K562 (cell line): ENCODE measurements at regions not wholly inside any gene's neighbourhood (a gene's known extent, or its start where the extent isn't known, plus 50 kb on each side); places are given as distances from the start of the nearest gene placed in this dataset.

Experiments used
- ATAC-seq: fragments of 200-7000 bp; cut with Tn5 transposase; 3 replicates; pipeline ENCODE4 v1.9.1; 2020; ENCODE audit warnings: moderate library complexity
- BruUV-seq: library from RNA; stranded (reverse); fragments of 400-500 nt; replicated peaks from 2 replicates; lab custom pipeline; 2021; lab: Mats Ljungman, UMichigan
- CTCF ChIA-PET: fragments of 300-600 bp; formaldehyde crosslinking; extraction: SDS; loops from one replicate; lab custom pipeline; 2021; ENCODE audit warnings: low intra/inter-chr PET ratio; lab: Yijun Ruan, JAX
- POLR2A ChIA-PET: fragments of 300-600, 350-650 bp; sonication (Branson Sonifier 250); formaldehyde crosslinking; extraction: SDS; loops from one replicate; lab custom pipeline; 2021; ENCODE audit warnings: antibody characterized with exemption, inconsistent platforms; lab: Yijun Ruan, JAX
- DNase-seq, 4 experiments: peaks; one replicate each; pipeline versions ENCODE4 v3.0.0 to v3.0.0-alpha.2; 2011 to 2018; ENCODE audit warnings: low spot score in 3 of 4, mixed read lengths in 3 of 4; ENCODE audit errors: extremely low read depth in 1 of 4
- FAIRE-seq: peaks from 2 replicates; lab custom pipeline; 2011; peaks lifted over from hg19 to GRCh38; lab: Jason Lieb, UNC
- H2AFZ ChIP-seq: 2 replicates; pipeline ENCODE4 v1.6.0; 2011; ENCODE audit warnings: low read depth, low read length, control low read depth, inconsistent platforms
- H3K27ac ChIP-seq: fragments of 200-600 bp; 3 replicates; pipeline ENCODE4 v1.8.0; 2011; ENCODE audit warnings: low read depth, mild to moderate bottlenecking, control low read depth, inconsistent platforms, low read length, moderate library complexity, mixed read lengths; ENCODE audit errors: extremely low read depth
- H3K27me3 ChIP-seq, 2 experiments: fragments of 300-600 bp in 1 of 2; 2 replicates in 1 of 2; 3 replicates in 1 of 2; pipeline versions ENCODE4 v1.6.0 to v1.8.0; 2011; ENCODE audit warnings: inconsistent platforms in 2 of 2, low read length in 2 of 2, mild to moderate bottlenecking in 1 of 2, mixed read lengths in 1 of 2, moderate library complexity in 1 of 2; ENCODE audit not compliant: control insufficient read depth in 2 of 2, insufficient read depth in 2 of 2
- H3K36me3 ChIP-seq: fragments of 300-600 bp; 3 replicates; pipeline ENCODE4 v1.8.0; 2011; ENCODE audit warnings: mild to moderate bottlenecking, low read length, inconsistent platforms; ENCODE audit not compliant: control insufficient read depth, insufficient read depth
- H3K4me1 ChIP-seq, 2 experiments: fragments of 200-600 bp in 1 of 2; replicated peaks in 1 of 2; 2 replicates in 1 of 2; 3 replicates in 1 of 2; pipeline versions ENCODE4 v1.5.1 to v1.8.0; 2011; ENCODE audit warnings: inconsistent platforms in 2 of 2, low read length in 2 of 2, mild to moderate bottlenecking in 1 of 2, mixed read lengths in 1 of 2, moderate library complexity in 1 of 2; ENCODE audit not compliant: control insufficient read depth in 2 of 2, insufficient read depth in 2 of 2
- H3K4me2 ChIP-seq: 2 replicates; pipeline ENCODE4 v1.6.1; 2011; ENCODE audit warnings: low read length, control low read depth, inconsistent platforms, mixed read lengths; ENCODE audit not compliant: insufficient read depth
- H3K4me3 ChIP-seq: fragments of 200-600 bp; sonication (generic), shearing (Covaris generic); 2 replicates; pipeline ENCODE4 v1.5.1; 2016; ENCODE audit warnings: control low read depth, inconsistent platforms
- H3K79me2 ChIP-seq: fragments of 200-600 bp; 3 replicates; pipeline ENCODE4 v1.8.0; 2011; ENCODE audit warnings: low read length, inconsistent platforms; ENCODE audit not compliant: control insufficient read depth, insufficient read depth
- H3K9ac ChIP-seq, 2 experiments: 2 replicates each; pipeline versions ENCODE4 v1.6.0 to v1.6.1; 2011; ENCODE audit warnings: low read depth in 2 of 2, low read length in 2 of 2, control low read depth in 1 of 2, inconsistent platforms in 1 of 2, mild to moderate bottlenecking in 1 of 2, mixed read lengths in 1 of 2; ENCODE audit not compliant: insufficient read depth in 1 of 2
- H3K9me1 ChIP-seq: one replicate; pipeline ENCODE4 v1.6.0; 2011; ENCODE audit warnings: inconsistent platforms, mild to moderate bottlenecking, low read length, moderate library complexity; ENCODE audit not compliant: control insufficient read depth, insufficient read depth
- H3K9me3 ChIP-seq: replicated peaks from 2 replicates; pipeline ENCODE4 v1.5.1; 2011; ENCODE audit warnings: low read depth, low read length, inconsistent platforms; ENCODE audit not compliant: control insufficient read depth, insufficient read depth
- H4K20me1 ChIP-seq: replicated peaks from 2 replicates; pipeline ENCODE4 v1.6.1; 2011; ENCODE audit warnings: low read length, inconsistent platforms, mixed read lengths; ENCODE audit not compliant: control insufficient read depth, insufficient read depth
- ARNT ChIP-seq, 2 experiments: fragments of 450-650 bp; IDR thresholded peaks; 2 replicates each; pipeline ENCODE4 v1.6.1; 2016; ENCODE audit warnings: mild to moderate bottlenecking in 1 of 2
- DMBX1 ChIP-seq: fragments of 250-450 bp; sonication (Bioruptor Pico); IDR thresholded peaks from 2 replicates; pipeline ENCODE4 v1.8.0; 2022; ENCODE audit warnings: inconsistent platforms, mild to moderate bottlenecking, moderate library complexity, borderline replicate concordance
- ELF4 ChIP-seq: fragments of 450-650 bp; formaldehyde crosslinking; IDR thresholded peaks from 2 replicates; pipeline ENCODE4 v1.4.0; 2022; ENCODE audit warnings: missing genetic modification characterization
- FOSL1 ChIP-seq: fragments of 200-800 bp; sonication (Bioruptor generic); conservative IDR thresholded peaks from 2 replicates; pipeline ENCODE4 v1.6.1; 2016; ENCODE audit warnings: missing genetic modification characterization, missing compliant biosample characterization
- HDAC1 ChIP-seq, 2 experiments: fragments of 450-650 bp; IDR thresholded peaks; 2 replicates each; pipeline ENCODE4 v1.6.1; 2016 to 2017; ENCODE audit warnings: inconsistent platforms in 1 of 2, mild to moderate bottlenecking in 1 of 2, moderate library complexity in 1 of 2
- MAFF ChIP-seq: IDR thresholded peaks from 2 replicates; pipeline ENCODE4 v1.6.1; 2012; ENCODE audit warnings: low read length, improper control_type of control experiment
- MTA3 ChIP-seq: fragments of 450-650 bp; formaldehyde crosslinking; IDR thresholded peaks from 2 replicates; pipeline ENCODE4 v1.6.1; 2017; ENCODE audit warnings: mild to moderate bottlenecking, borderline replicate concordance
- NFIX ChIP-seq: fragments of 250-450 bp; sonication (Bioruptor Pico); IDR thresholded peaks from 2 replicates; pipeline ENCODE4 v1.4.0; 2020; ENCODE audit warnings: low read depth, mild to moderate bottlenecking, moderate library complexity
- PHTF2 ChIP-seq: fragments of 250-450 bp; sonication (Bioruptor Pico); IDR thresholded peaks from 2 replicates; pipeline ENCODE4 v1.5.0; 2021; ENCODE audit warnings: mild to moderate bottlenecking
- RB1 ChIP-seq: fragments of 450-650 bp; IDR thresholded peaks from 2 replicates; pipeline ENCODE4 v1.6.1; 2017; ENCODE audit warnings: low read depth, mild to moderate bottlenecking
- ZNF347 ChIP-seq: fragments of 450-650 bp; formaldehyde crosslinking; IDR thresholded peaks from 2 replicates; pipeline ENCODE4 v1.4.0; 2020; ENCODE audit warnings: low read depth, mild to moderate bottlenecking, moderate library complexity
- WGBS: fragments of 100-300 bp; shearing (Covaris generic); methylation state at CpG from one replicate; pipeline ENCODE4 v1.1.6; 2016; ENCODE audit warnings: low coverage, mixed read lengths; ENCODE audit not compliant: insufficient coverage; ENCODE audit errors: missing lambda C conversion rate; 5-methylcytosine and 5-hydroxymethylcytosine counted together
- in situ Hi-C: fragments of 300-500 bp; cut with MboI; formaldehyde crosslinking; loops from 4 replicates; pipeline ENCODE4 v1.15.0; 2018; ENCODE audit warnings: inconsistent platforms, mixed read lengths
- intact Hi-C: fragments of 100-400 bp; cut with micrococcal nuclease; formaldehyde crosslinking; loops from 2 replicates; pipeline ENCODE4 v1.14.2; 2022
- TF ChIP-seq, protein P1 (sequence below), 3 experiments: fragments of 200-800 bp in 1 of 3; sonication (Bioruptor generic) in 1 of 3; sonication (generic) in 1 of 3; formaldehyde crosslinking in 1 of 3; IDR thresholded peaks; 2 replicates each; pipeline versions ENCODE4 v1.6.1 to v1.8.0; 2016 to 2022; ENCODE audit warnings: mild to moderate bottlenecking in 2 of 3, missing compliant biosample characterization in 2 of 3, missing genetic modification characterization in 2 of 3, missing genetic modification reagents in 1 of 3
- TF ChIP-seq, protein P2 (sequence below): sonication (generic); formaldehyde crosslinking; IDR thresholded peaks from 2 replicates; pipeline ENCODE4 v1.8.1; 2022; ENCODE audit warnings: missing genetic modification reagents

DNA sequence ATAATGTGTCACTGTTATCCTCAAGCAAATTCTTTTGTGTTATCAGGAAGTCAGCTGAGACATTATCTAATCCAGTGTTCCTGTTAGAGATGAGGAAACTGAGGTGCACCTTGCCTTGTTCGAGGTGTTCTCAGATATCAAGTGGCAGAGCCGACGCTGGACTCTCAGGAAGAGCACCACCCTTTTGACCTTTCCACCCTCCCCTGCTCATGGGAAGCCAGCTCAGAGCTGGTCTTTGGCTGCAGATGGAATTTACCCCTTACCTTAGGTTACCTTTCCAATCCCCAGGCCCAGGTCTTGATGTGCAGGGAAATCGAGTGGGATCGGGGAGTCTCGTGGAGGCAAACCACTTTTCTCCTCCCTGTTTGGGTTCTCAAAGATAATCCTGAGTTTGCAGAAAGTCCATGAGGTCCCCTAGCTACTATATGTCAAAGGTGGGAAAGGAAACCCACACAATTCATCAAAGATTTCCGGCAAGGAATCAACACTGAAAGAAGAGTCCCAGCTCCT lies 62.9 kb upstream of the PIM1 start (continued):
- peak; percentile 85; the same call in 1 of the 2 replicates for TF ChIP-seq DMBX1 (CRISPR knock-in tag)
- TF ChIP-seq, protein P1, sequence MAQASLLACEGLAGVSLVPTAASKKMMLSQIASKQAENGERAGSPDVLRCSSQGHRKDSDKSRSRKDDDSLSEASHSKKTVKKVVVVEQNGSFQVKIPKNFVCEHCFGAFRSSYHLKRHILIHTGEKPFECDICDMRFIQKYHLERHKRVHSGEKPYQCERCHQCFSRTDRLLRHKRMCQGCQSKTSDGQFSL (CRISPR knock-in tag; IDR thresholded peaks at IDR 0.05), result no peak
- TF ChIP-seq, protein P1 (tag; IDR thresholded peaks at IDR 0.05), result no peak
- TF ChIP-seq HDAC1 (IDR thresholded peaks at IDR 0.05), result no peak

DNA sequence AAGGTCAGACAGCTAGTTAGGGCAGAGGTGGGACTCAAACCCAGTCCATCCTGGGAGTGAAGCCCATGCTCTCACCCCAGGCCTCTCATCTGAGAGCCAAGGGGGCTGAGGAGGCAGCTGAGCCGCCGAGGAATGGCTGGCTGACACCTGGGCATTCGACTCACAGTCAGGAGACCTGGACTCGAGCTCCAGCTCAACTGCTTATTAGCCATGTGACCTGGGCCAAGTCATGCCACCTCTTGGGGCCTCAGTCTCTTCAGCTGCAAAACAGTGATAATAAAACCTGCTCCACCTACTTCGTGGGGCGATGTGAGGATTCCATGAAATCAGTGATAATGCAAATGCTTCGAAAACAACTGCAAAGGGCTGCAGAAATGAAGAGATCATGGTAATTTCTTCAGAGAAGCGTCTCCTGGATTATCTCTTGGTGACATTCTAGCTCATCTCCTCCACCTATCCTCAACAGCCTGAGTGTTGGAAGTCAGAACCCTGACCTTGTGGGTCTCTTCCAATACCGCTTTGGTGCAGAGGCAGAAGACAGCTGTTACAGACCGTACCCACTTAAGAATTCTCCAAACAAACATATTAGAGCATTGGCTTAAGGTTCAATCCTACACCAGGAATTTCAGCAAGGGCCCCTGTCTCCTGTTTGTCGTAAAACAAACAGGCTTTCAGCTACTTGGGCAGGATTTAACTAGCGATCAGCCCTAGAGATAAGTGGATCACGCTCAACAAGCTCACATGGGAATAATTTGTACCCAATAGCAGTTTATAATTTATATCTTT lies 60.0 kb upstream of the PIM1 start:
- H3K79me2 ChIP-seq, result no peaks in the 10 kb centered on the region
- no peak overlapping the region for H3K4me3 ChIP-seq
- no TSS peak for BruUV-seq
- CTCF ChIA-PET, result interaction anchor here (0.6 kb wide), 1 partner anchor 22 kb away, joined by 3 read pairs; no protein-coding TSS in a partner anchor
- peak overlapping the region; percentile 51 to 83 for H3K9ac ChIP-seq
- H3K9me3 ChIP-seq, result no peaks in the 10 kb centered on the region
- intact Hi-C loops, result loop anchor here (2.0 kb wide), 1 partner anchor 59 kb away; no protein-coding TSS in a partner anchor
- H3K4me2 ChIP-seq, result peak overlapping the region; percentile 74
- ATAC-seq (peak; percentile 68), DNase-seq (peak; percentile 58 to 96 (median 80)), FAIRE-seq (peak; percentile 93)
- 1% methylated on average over 13 of the region's 13 CpGs for WGBS
- H2AFZ ChIP-seq, result peak overlapping the region; percentile 56
- H3K36me3 ChIP-seq, result no peaks in the 10 kb centered on the region
- H4K20me1 ChIP-seq, result no peaks in the 10 kb centered on the region
- H3K27ac ChIP-seq, result peak overlapping the region; percentile 73
- POLR2A ChIA-PET, result interaction anchor here (0.6 to 2.0 kb wide), 22 partner anchors 8 to 71 kb away, joined by 3 to 9 read pairs (median 4); no protein-coding TSS in a partner anchor
- peaks cover 49 to 58% of the 10 kb centered on the region in 2 experiments for H3K4me1 ChIP-seq
- H3K9me1 ChIP-seq, result no peaks in the 10 kb centered on the region
- no peaks in the 10 kb centered on the region for H3K27me3 ChIP-seq
- in situ Hi-C loops, result no loop called here
- TF ChIP-seq ZNF347 (no peak), ARNT (IDR thresholded peaks at IDR 0.05) (peak; percentile 21 to 66; a peak in 1 of 4 replicates), ELF4 (peak; percentile 73; the same call in 1 of the 2 replicates), MTA3 (peak; percentile 84), NFIX (CRISPR knock-in tag) (no peak; the same call in 1 of the 2 replicates), MAFF (peak; percentile 59), PHTF2 (CRISPR knock-in tag) (no peak), RB1 (peak; percentile 60; the same call in 1 of the 2 replicates), FOSL1 (tag) (0 out of 2 replicates have a peak, but pooled peaks have one; percentile 14)
- TF ChIP-seq, protein P2, sequence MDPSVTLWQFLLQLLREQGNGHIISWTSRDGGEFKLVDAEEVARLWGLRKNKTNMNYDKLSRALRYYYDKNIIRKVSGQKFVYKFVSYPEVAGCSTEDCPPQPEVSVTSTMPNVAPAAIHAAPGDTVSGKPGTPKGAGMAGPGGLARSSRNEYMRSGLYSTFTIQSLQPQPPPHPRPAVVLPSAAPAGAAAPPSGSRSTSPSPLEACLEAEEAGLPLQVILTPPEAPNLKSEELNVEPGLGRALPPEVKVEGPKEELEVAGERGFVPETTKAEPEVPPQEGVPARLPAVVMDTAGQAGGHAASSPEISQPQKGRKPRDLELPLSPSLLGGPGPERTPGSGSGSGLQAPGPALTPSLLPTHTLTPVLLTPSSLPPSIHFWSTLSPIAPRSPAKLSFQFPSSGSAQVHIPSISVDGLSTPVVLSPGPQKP (CRISPR knock-in tag), result no peak
